K562 (cell line): ENCODE measurements at regions not wholly inside any gene's neighbourhood (a gene's known extent, or its start where the extent isn't known, plus 50 kb on each side); places are given as distances from the start of the nearest gene placed in this dataset.
A peak's percentile ranks its signal among the peaks of the same experiment; 100 is the strongest.

Source experiments
- BHLHE40 ChIP-seq: IDR thresholded peaks from 2 replicates; pipeline ENCODE4 v1.6.1; 2011; ENCODE audit warnings: low read length, improper control_type of control experiment
- CEBPB ChIP-seq: fragments of 450-650 bp; IDR thresholded peaks from 2 replicates; pipeline ENCODE4 v1.6.1; 2016; ENCODE audit warnings: missing genetic modification characterization, missing compliant biosample characterization
- FOXA3 ChIP-seq, 2 experiments: fragments of 450-650 bp in 1 of 2; sonication (generic) in 1 of 2; formaldehyde crosslinking; IDR thresholded peaks in 1 of 2; conservative IDR thresholded peaks in 1 of 2; 2 replicates each; pipeline versions ENCODE4 v1.4.0 to v1.8.0; 2020 to 2022; ENCODE audit warnings: mild to moderate bottlenecking in 2 of 2, missing genetic modification reagents in 1 of 2
- LEF1 ChIP-seq: fragments of 450-650 bp; IDR thresholded peaks from 2 replicates; pipeline ENCODE4 v1.6.1; 2016; ENCODE audit warnings: mild to moderate bottlenecking
- ZNF592 ChIP-seq: fragments of 450-650 bp; IDR thresholded peaks from 2 replicates; pipeline ENCODE4 v1.6.1; 2017; ENCODE audit warnings: antibody characterized with exemption, mild to moderate bottlenecking
- ZNF79 ChIP-seq: fragments of 250-450 bp; sonication (Bioruptor Pico); IDR thresholded peaks from 2 replicates; pipeline ENCODE4 v1.4.0; 2020; ENCODE audit warnings: low read depth, mild to moderate bottlenecking, moderate library complexity

GRCh38 chr1:101291562-101292380, 55.0 kb downstream of the S1PR1 start (continued):
- TF ChIP-seq ZNF592 (no peak), LEF1 (peak; percentile 54; the same call in 1 of the 2 replicates), FOXA3 (CRISPR knock-in tag; conservative IDR thresholded peaks at IDR 0.05 in 1 of 2, IDR thresholded peaks at IDR 0.05 in 1 of 2) (0 out of 4 replicates have a peak, but pooled peaks of 1 of the 2 experiments have one; percentile 5), ZNF79 (CRISPR knock-in tag) (peak; percentile 74; the same call in 1 of the 2 replicates), CEBPB (tag) (peak; percentile 83), BHLHE40 (peak; percentile 88)
- TF ChIP-seq, all 486 proteins: peak for 54
